NCI-H146 (cell line): ENCODE measurements at regions not wholly inside any gene's neighbourhood (a gene's known extent, or its start where the extent isn't known, plus 50 kb on each side); places are given as distances from the start of the nearest gene placed in this dataset.

Source experiments
- DNase-seq: peaks from one replicate; lab custom pipeline; 2025; lab: John Stamatoyannopoulos, UW

- no peak for DNase-seq
Observed at GRCh38 chr2:3099860-3100234, 277.8 kb downstream of the EIPR1 start.

- no peak for DNase-seq
Observed at GRCh38 chr2:3099145-3099859, 278.3 kb downstream of the EIPR1 start.

GRCh38 chr2:3098231-3098630 is 279.4 kb downstream of the EIPR1 start:
- no peak for DNase-seq

GRCh38 chr2:3097804-3098203 is 279.8 kb downstream of the EIPR1 start:
- DNase-seq: no peak

- no peak for DNase-seq
Observed at GRCh38 chr2:3094999-3095958, 282.3 kb downstream of the EIPR1 start.

GRCh38 chr2:3094318-3094717 is 283.3 kb downstream of the EIPR1 start:
- no peak for DNase-seq

GRCh38 chr2:3091696-3092095 is 285.9 kb downstream of the EIPR1 start:
- no peak for DNase-seq

- DNase-seq: no peak
Observed at GRCh38 chr2:3082705-3083104, 294.9 kb downstream of the EIPR1 start.

- DNase-seq: no peak
Observed at GRCh38 chr2:3079959-3080948, 297.4 kb downstream of the EIPR1 start.

GRCh38 chr2:3079466-3079865 is 298.2 kb downstream of the EIPR1 start:
- DNase-seq: no peak

- no peak for DNase-seq
Observed at GRCh38 chr2:3078684-3079083, 298.9 kb downstream of the EIPR1 start.

- peak; percentile 3 for DNase-seq
Observed at GRCh38 chr2:3076848-3077642, 300.6 kb downstream of the EIPR1 start.

- DNase-seq: no peak
Observed at GRCh38 chr2:3075991-3076340, 301.7 kb downstream of the EIPR1 start.

- no peak for DNase-seq
Observed at GRCh38 chr2:3075316-3075990, 302.2 kb downstream of the EIPR1 start.

GRCh38 chr2:3073704-3074103 is 303.9 kb downstream of the EIPR1 start:
- DNase-seq: no peak

- no peak for DNase-seq
Observed at GRCh38 chr2:3073041-3073595, 304.5 kb downstream of the EIPR1 start.

GRCh38 chr2:3071685-3072263 is 305.8 kb downstream of the EIPR1 start:
- no peak for DNase-seq

GRCh38 chr2:3066831-3067230 is 310.8 kb downstream of the EIPR1 start:
- DNase-seq: no peak

- DNase-seq: no peak
Observed at GRCh38 chr2:3065928-3066327, 311.7 kb downstream of the EIPR1 start.
